H1 (cell line): ENCODE measurements at regions not wholly inside any gene's neighbourhood (a gene's known extent, or its start where the extent isn't known, plus 50 kb on each side); places are given as distances from the start of the nearest gene placed in this dataset.
A peak's percentile ranks its signal among the peaks of the same experiment; 100 is the strongest.

ENCODE experiments used
- SP4 ChIP-seq: IDR thresholded peaks from 2 replicates; pipeline ENCODE4 v1.6.1; 2012; ENCODE audit warnings: low read length, inconsistent platforms
- TF ChIP-seq, protein P1 (sequence below): fragments of 300-600 bp; sonication (generic); IDR thresholded peaks from 2 replicates; pipeline ENCODE4 v1.7.1; 2012; ENCODE audit warnings: low read length, moderate library complexity, mild to moderate bottlenecking, inconsistent platforms; ENCODE audit not compliant: insufficient replicate concordance

DNA sequence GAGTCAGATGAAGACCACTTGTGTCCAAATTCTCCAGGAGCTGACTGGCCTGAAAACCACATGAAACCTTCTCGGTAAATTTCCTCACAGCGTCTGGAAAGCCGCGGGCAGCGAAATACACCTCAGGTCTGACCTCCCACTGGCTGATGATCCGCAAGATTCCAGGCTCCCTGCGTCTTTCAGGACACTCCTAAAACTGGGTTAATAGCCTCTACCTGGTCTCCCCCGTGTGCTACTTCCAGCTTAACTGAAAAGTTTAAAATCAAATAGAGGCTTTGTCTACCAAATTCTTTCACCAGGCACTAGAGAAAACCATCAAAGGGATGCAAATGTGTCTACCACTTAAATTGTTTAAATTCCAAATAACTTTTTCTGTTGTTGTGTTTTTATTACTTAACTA lies 312.6 kb downstream of the DRD1 start (continued):
- TF ChIP-seq, protein P1, sequence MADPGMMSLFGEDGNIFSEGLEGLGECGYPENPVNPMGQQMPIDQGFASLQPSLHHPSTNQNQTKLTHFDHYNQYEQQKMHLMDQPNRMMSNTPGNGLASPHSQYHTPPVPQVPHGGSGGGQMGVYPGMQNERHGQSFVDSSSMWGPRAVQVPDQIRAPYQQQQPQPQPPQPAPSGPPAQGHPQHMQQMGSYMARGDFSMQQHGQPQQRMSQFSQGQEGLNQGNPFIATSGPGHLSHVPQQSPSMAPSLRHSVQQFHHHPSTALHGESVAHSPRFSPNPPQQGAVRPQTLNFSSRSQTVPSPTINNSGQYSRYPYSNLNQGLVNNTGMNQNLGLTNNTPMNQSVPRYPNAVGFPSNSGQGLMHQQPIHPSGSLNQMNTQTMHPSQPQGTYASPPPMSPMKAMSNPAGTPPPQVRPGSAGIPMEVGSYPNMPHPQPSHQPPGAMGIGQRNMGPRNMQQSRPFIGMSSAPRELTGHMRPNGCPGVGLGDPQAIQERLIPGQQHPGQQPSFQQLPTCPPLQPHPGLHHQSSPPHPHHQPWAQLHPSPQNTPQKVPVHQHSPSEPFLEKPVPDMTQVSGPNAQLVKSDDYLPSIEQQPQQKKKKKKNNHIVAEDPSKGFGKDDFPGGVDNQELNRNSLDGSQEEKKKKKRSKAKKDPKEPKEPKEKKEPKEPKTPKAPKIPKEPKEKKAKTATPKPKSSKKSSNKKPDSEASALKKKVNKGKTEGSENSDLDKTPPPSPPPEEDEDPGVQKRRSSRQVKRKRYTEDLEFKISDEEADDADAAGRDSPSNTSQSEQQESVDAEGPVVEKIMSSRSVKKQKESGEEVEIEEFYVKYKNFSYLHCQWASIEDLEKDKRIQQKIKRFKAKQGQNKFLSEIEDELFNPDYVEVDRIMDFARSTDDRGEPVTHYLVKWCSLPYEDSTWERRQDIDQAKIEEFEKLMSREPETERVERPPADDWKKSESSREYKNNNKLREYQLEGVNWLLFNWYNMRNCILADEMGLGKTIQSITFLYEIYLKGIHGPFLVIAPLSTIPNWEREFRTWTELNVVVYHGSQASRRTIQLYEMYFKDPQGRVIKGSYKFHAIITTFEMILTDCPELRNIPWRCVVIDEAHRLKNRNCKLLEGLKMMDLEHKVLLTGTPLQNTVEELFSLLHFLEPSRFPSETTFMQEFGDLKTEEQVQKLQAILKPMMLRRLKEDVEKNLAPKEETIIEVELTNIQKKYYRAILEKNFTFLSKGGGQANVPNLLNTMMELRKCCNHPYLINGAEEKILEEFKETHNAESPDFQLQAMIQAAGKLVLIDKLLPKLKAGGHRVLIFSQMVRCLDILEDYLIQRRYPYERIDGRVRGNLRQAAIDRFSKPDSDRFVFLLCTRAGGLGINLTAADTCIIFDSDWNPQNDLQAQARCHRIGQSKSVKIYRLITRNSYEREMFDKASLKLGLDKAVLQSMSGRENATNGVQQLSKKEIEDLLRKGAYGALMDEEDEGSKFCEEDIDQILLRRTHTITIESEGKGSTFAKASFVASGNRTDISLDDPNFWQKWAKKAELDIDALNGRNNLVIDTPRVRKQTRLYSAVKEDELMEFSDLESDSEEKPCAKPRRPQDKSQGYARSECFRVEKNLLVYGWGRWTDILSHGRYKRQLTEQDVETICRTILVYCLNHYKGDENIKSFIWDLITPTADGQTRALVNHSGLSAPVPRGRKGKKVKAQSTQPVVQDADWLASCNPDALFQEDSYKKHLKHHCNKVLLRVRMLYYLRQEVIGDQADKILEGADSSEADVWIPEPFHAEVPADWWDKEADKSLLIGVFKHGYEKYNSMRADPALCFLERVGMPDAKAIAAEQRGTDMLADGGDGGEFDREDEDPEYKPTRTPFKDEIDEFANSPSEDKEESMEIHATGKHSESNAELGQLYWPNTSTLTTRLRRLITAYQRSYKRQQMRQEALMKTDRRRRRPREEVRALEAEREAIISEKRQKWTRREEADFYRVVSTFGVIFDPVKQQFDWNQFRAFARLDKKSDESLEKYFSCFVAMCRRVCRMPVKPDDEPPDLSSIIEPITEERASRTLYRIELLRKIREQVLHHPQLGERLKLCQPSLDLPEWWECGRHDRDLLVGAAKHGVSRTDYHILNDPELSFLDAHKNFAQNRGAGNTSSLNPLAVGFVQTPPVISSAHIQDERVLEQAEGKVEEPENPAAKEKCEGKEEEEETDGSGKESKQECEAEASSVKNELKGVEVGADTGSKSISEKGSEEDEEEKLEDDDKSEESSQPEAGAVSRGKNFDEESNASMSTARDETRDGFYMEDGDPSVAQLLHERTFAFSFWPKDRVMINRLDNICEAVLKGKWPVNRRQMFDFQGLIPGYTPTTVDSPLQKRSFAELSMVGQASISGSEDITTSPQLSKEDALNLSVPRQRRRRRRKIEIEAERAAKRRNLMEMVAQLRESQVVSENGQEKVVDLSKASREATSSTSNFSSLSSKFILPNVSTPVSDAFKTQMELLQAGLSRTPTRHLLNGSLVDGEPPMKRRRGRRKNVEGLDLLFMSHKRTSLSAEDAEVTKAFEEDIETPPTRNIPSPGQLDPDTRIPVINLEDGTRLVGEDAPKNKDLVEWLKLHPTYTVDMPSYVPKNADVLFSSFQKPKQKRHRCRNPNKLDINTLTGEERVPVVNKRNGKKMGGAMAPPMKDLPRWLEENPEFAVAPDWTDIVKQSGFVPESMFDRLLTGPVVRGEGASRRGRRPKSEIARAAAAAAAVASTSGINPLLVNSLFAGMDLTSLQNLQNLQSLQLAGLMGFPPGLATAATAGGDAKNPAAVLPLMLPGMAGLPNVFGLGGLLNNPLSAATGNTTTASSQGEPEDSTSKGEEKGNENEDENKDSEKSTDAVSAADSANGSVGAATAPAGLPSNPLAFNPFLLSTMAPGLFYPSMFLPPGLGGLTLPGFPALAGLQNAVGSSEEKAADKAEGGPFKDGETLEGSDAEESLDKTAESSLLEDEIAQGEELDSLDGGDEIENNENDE, result peak; percentile 34
- no peak for TF ChIP-seq SP4
